Keratinocyte (primary cell): ENCODE measurements at regions not wholly inside any gene's neighbourhood (a gene's known extent, or its start where the extent isn't known, plus 50 kb on each side); places are given as distances from the start of the nearest gene placed in this dataset.
A peak's percentile ranks its signal among the peaks of the same experiment; 100 is the strongest.

Experiments used
- DNase-seq: peaks from one replicate; pipeline ENCODE4 v3.0.0-alpha.2; 2011; ENCODE audit warnings: low read depth, missing footprints, low spot score
- FAIRE-seq: peaks from 2 replicates; lab custom pipeline; 2011; peaks lifted over from hg19 to GRCh38; lab: Jason Lieb, UNC
- H2AFZ ChIP-seq: 2 replicates; pipeline ENCODE4 v1.6.0; 2012; ENCODE audit warnings: low read length, control low read depth, inconsistent platforms; ENCODE audit not compliant: control insufficient read depth
- H3K27ac ChIP-seq: 2 replicates; pipeline ENCODE4 v1.5.1; 2011; ENCODE audit warnings: low read length; ENCODE audit not compliant: control insufficient read depth, insufficient read depth
- H3K27me3 ChIP-seq: 3 replicates; pipeline ENCODE4 v1.6.0; 2011; ENCODE audit warnings: low read length; ENCODE audit not compliant: control insufficient read depth, insufficient read depth; ENCODE audit errors: extremely low read depth
- H3K36me3 ChIP-seq, 2 experiments: 2 replicates in 1 of 2; 3 replicates in 1 of 2; pipeline ENCODE4 v1.5.1; 2011; ENCODE audit warnings: low read length in 2 of 2, mild to moderate bottlenecking in 1 of 2; ENCODE audit not compliant: control insufficient read depth in 2 of 2, insufficient read depth in 2 of 2; ENCODE audit errors: extremely low read depth in 1 of 2
- H3K4me1 ChIP-seq: 3 replicates; pipeline ENCODE4 v1.5.1; 2011; ENCODE audit warnings: low read length; ENCODE audit not compliant: control insufficient read depth, insufficient read depth; ENCODE audit errors: extremely low read depth
- H3K4me2 ChIP-seq: 3 replicates; pipeline ENCODE4 v1.6.0; 2011; ENCODE audit warnings: low read depth, low read length; ENCODE audit not compliant: control insufficient read depth, insufficient read depth; ENCODE audit errors: extremely low read depth
- H3K4me3 ChIP-seq, 3 experiments: fragments of 200-600 bp in 1 of 3; sonication (generic) in 1 of 3; 2 replicates in 2 of 3; 3 replicates in 1 of 3; pipeline ENCODE4 v1.5.1; 2011 to 2016; ENCODE audit warnings: low read length in 3 of 3, mild to moderate bottlenecking in 3 of 3, control low read depth in 2 of 3, inconsistent platforms in 1 of 3, low read depth in 1 of 3, mixed read lengths in 1 of 3, mixed run types in 1 of 3, moderate library complexity in 1 of 3; ENCODE audit not compliant: control insufficient read depth in 2 of 3, insufficient read depth in 2 of 3; ENCODE audit errors: extremely low read depth in 1 of 3
- H3K79me2 ChIP-seq: 2 replicates; pipeline ENCODE4 v1.6.0; 2012; ENCODE audit warnings: low read length; ENCODE audit not compliant: control insufficient read depth, insufficient read depth
- H3K9ac ChIP-seq: 3 replicates; pipeline ENCODE4 v1.6.0; 2011; ENCODE audit warnings: low read length; ENCODE audit not compliant: control insufficient read depth, insufficient read depth; ENCODE audit errors: extremely low read depth
- H3K9me1 ChIP-seq: 3 replicates; pipeline ENCODE4 v1.6.0; 2011; ENCODE audit warnings: low read length; ENCODE audit not compliant: control insufficient read depth, insufficient read depth; ENCODE audit errors: extremely low read depth
- H3K9me3 ChIP-seq: 2 replicates; pipeline ENCODE4 v1.5.1; 2012; ENCODE audit warnings: low read depth, low read length; ENCODE audit not compliant: control insufficient read depth
- H4K20me1 ChIP-seq: 3 replicates; pipeline ENCODE4 v1.6.0; 2011; ENCODE audit warnings: low read length; ENCODE audit not compliant: control insufficient read depth, insufficient read depth; ENCODE audit errors: extremely low read depth
- CTCF ChIP-seq, 3 experiments: IDR thresholded peaks in 1 of 3; conservative IDR thresholded peaks in 1 of 3; optimal IDR thresholded peaks in 1 of 3; 2 replicates in 2 of 3; 3 replicates in 1 of 3; pipeline versions ENCODE3 to v1.5.1; 2011; ENCODE audit warnings: low read length in 3 of 3, mild to moderate bottlenecking in 3 of 3, moderate library complexity in 2 of 3, control low read depth in 1 of 3, inconsistent platforms in 1 of 3; ENCODE audit not compliant: insufficient read depth in 2 of 3; ENCODE audit errors: extremely low read depth in 1 of 3
- EZH2 ChIP-seq: IDR thresholded peaks from one replicate; pipeline ENCODE4 v1.6.1; 2012; ENCODE audit warnings: inconsistent platforms, mild to moderate bottlenecking, low read length, moderate library complexity
- dilution Hi-C: fragments of 300-500 bp; cut with MboI; formaldehyde crosslinking; loops from one replicate; pipeline ENCODE4 v1.7.0; 2020; ENCODE audit warnings: low sequenced_read_pairs; ENCODE audit not compliant: extremely low pct_ligation_motif_present

- Histone ChIP-seq H3K4me3 (no peak overlapping the region), H3K27ac (no peak overlapping the region), H3K27me3 (no peaks in the 10 kb centered on the region), H3K79me2 (peaks cover 2% of the 10 kb centered on the region), H3K9ac (no peak overlapping the region), H3K36me3 (no peaks in the 10 kb centered on the region), H2AFZ (no peak overlapping the region), H3K4me2 (no peak overlapping the region), H4K20me1 (no peaks in the 10 kb centered on the region), H3K4me1 (no peaks in the 10 kb centered on the region), H3K9me3 (no peaks in the 10 kb centered on the region), H3K9me1 (no peaks in the 10 kb centered on the region)
- dilution Hi-C loops: no loop called here
- no peak for TF ChIP-seq CTCF (optimal IDR thresholded peaks at IDR 0.05 in 1 of 3, IDR thresholded peaks at IDR 0.05 in 1 of 3, conservative IDR thresholded peaks at IDR 0.05 in 1 of 3; ENCODE audit: extremely low read depth in 1 of 3, insufficient read depth in 2 of 3, low read length in 3 of 3)
- no peak for TF ChIP-seq EZH2
- FAIRE-seq (no peak), DNase-seq (no peak)
These were observed 176.2 kb upstream of the DMRT1 start for GRCh38 chr9:665296-665695.

GRCh38 chr9:671997-672396 lies 169.5 kb upstream of the DMRT1 start:
- TF ChIP-seq CTCF (optimal IDR thresholded peaks at IDR 0.05 in 1 of 3, IDR thresholded peaks at IDR 0.05 in 1 of 3, conservative IDR thresholded peaks at IDR 0.05 in 1 of 3; ENCODE audit: extremely low read depth in 1 of 3, insufficient read depth in 2 of 3, low read length in 3 of 3) (no peak), EZH2 (no peak)
- Histone ChIP-seq H3K27me3 (no peaks in the 10 kb centered on the region), H3K9me1 (no peaks in the 10 kb centered on the region), H3K4me1 (peaks cover 51% of the 10 kb centered on the region), H3K9ac (no peak overlapping the region), H3K36me3 (peaks cover 0 to 3% of the 10 kb centered on the region in 2 experiments), H3K27ac (peak overlapping the region; percentile 19), H3K4me3 (no peak overlapping the region), H3K4me2 (no peak overlapping the region), H2AFZ (no peak overlapping the region), H4K20me1 (no peaks in the 10 kb centered on the region), H3K79me2 (peaks cover 7% of the 10 kb centered on the region), H3K9me3 (no peaks in the 10 kb centered on the region)
- dilution Hi-C loops: no loop called here
- DNase-seq (no peak), FAIRE-seq (peak; percentile 81)
